ENCODE measurements at regions not wholly inside any gene's neighbourhood (a gene's known extent, or its start where the extent isn't known, plus 50 kb on each side); places are given as distances from the start of the nearest gene placed in this dataset.

- TF ChIP-seq CTCF (IDR thresholded peaks at IDR 0.05) (no peak), POLR2A (IDR thresholded peaks at IDR 0.05) (no peak)
Observed at GRCh38 chr6:41450581-41450980, 95.6 kb upstream of the FOXP4 start.
